NCI-H2081 treated with DMSO at 0.1 percent for 48 hours (cell line): ENCODE measurements at regions not wholly inside any gene's neighbourhood (a gene's known extent, or its start where the extent isn't known, plus 50 kb on each side); places are given as distances from the start of the nearest gene placed in this dataset.

Source experiments
- DNase-seq: peaks from one replicate; lab custom pipeline; 2025; lab: John Stamatoyannopoulos, UW

GRCh38 chr13:76210262-76210661, 574.1 kb downstream of the LMO7 start:
- no peak for DNase-seq

DNA sequence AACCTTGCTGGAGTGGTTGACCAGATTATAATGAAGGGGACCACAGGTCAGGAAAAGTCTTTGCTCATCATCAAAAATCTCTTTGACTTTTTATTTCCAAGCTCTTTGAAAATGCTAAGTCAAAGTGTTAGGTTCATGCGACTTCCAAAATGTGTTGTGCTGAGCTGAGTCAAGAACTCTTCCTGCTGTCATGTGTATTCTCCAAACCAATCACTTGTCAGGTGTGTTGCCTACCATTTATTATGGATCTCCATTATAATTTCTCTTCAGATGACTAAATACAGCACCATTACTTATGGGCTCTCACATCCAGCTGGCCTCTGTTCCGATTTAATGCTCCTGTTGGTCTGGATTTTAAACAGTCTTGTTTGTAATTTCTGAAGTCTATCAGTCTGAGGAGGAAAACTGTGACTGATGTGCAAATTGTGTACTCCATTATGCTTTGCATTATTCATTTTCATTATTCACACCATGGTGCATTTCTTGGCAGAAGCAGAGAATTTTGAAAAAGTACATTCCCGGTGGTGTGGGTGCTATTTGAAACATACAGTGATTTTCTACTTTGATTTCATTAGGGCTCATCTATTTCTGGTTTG, 562.5 kb downstream of the LMO7 start:
- no peak for DNase-seq

GRCh38 chr13:76189882-76190519, 553.9 kb downstream of the LMO7 start:
- DNase-seq: no peak

DNA sequence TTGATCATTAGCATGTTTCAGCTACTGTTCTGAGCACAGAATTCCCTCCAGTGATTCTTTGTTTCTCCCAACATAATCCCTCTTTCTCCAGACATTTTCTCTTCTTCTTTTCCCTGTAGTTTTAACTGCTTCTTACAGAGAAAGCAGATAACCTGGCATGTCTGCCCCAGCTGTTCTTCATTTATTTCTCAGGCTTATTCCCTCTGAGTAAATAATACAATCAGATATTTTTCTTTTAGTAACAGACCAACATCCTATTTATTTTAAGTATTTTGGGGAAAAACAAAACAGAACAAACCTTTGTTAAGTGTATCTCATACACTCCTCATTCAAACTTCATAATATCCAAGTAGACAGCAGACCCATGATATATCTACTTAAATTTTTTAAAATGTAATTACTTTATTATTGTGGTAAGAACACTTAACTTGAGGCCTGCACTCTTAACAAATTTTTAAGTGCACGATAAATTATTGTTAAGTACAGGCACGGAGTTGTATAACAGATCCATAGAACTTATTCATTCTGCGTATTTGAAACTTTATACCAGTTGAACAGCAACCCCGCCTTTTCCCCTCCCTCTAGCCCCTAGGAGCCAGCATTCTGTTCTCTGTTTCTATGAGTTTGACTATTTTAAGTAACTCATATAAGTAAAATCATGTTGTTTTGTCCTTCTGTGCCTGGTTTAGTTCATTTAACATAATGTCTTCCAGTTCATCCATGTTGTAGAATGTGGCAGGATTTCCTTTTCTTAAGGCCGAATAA, 540.0 kb downstream of the LMO7 start:
- no peak for DNase-seq

DNA sequence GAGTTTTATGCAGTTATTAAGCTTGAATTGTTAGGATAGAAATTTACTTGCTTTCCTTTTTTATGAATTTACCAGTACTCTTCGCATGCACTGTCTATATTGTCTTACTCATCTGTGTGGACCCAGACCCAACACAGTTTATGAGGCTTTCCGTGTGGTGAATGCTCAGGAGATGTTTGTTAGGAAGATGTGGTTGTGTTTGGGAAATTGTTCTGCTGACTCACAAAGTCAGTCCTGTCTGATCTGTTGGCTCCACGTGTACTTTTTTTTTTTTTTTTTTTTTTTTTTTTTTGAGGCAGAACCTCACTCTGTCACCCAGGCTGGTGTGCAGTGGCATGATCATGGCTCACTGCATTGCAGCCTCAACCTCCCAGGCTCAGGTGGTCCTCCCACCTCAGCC, 532.5 kb downstream of the LMO7 start:
- no peak for DNase-seq

DNA sequence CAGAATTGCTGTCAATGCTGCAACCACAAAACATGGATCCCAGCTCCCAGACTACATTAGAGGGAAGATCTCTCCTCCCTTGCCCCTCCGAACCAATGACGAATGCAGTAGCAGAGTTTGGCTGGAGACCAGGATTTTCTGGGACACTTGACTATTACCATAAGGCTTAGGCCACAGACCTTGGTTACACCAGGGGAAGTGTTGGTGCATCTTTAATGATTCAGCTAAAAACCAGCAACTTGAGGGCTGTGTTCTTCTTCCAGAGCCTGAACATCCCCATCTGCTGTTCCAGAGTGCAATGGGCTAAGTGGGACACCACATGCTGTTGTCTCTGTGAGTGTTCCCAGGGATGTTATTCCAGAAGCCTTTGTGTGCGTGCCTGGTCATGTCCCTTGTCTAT, 528.2 kb downstream of the LMO7 start:
- no peak for DNase-seq

- DNase-seq: no peak
Measured at GRCh38 chr13:76163761-76164160, 527.6 kb downstream of the LMO7 start.

- DNase-seq: no peak
Measured at GRCh38 chr13:76160961-76161925, 525.1 kb downstream of the LMO7 start.

GRCh38 chr13:76160506-76160905, 524.4 kb downstream of the LMO7 start:
- no peak for DNase-seq

GRCh38 chr13:76157926-76158325, 521.8 kb downstream of the LMO7 start:
- no peak for DNase-seq

GRCh38 chr13:76153239-76153638, 517.1 kb downstream of the LMO7 start:
- no peak for DNase-seq

GRCh38 chr13:76148926-76149325, 512.8 kb downstream of the LMO7 start:
- no peak for DNase-seq

DNA sequence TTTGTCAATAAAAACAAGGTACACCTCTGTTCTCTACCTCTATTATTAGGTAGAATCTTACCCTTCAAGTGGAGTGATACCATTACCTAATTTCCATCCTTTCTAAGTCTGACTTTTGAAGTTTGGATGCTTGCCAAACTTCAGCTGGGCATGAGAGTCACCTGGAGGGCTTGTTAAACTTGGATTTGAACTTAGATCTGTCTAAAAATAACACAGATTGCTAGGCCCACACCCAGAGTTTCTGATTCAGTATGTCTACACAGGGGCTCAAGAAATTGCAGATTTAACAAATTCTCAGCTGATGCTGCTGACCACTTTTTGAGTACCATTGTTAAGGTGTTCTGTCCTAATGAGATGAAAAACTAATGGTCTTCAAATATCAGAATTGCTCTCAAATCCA, 512.2 kb downstream of the LMO7 start:
- DNase-seq: no peak

DNA sequence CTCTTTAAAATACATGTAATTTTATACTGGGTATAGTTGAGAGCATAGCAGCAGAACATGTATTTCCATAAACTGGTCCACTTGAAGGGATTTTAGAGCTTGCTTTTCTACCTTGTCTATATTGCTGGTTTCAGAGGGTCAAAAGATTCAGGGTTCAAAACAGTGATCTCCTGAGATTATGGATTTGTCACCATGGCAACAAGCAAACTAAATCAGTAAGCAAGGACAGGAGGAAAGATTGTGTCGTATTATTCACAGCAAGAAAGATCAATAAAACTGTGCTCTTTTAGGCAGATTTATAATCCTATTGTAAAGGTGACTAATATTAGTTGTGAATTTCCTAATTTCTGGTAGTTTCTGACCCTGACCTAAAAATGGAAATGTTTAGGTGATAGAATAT, 496.4 kb downstream of the LMO7 start:
- DNase-seq: no peak

DNA sequence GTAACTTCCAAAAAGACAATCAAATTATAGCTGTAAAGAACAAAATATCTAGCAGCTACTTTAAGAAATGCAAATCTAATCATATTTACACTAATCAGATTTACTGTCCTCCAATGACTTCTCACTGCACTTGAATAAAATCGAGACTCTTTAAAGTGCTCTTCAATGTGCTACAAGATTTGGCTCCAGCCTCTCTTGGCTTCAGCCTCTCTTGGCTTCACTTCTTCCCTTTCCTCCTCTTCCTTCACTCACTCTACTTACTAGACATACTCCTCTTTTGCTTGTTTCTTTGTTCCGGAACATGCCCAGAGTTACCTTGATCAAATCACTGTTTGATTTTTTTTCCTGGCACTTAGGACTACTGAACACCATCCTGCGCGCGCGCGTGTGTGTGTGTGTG, 495.4 kb downstream of the LMO7 start:
- no peak for DNase-seq

GRCh38 chr13:76129305-76130000, 493.3 kb downstream of the LMO7 start:
- no peak for DNase-seq

GRCh38 chr13:76127922-76128321, 491.8 kb downstream of the LMO7 start:
- DNase-seq: no peak

- no peak for DNase-seq
Measured at GRCh38 chr13:76123548-76123947, 487.4 kb downstream of the LMO7 start.

GRCh38 chr13:76116751-76117360, 480.7 kb downstream of the LMO7 start:
- no peak for DNase-seq

DNA sequence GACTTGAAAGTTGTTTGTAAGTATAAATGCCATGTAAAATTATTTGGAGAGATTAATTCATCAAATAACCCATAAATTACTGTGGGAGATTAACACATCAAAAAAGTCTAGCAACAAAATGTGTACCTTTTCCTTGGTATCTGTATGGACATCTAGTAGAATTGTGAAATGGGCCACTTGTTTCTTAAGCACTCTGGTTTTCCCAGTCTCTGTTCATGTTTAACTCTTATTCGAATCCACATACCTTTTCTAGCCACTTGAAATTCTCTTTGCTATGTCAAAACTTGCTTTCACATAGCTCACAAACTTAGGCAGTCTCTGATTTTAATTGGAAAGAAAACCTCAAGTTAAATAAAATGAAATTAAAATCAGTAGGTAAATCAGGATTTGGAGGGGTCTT, 470.6 kb downstream of the LMO7 start:
- no peak for DNase-seq

- DNase-seq: no peak
Measured at GRCh38 chr13:76094645-76095044, 458.5 kb downstream of the LMO7 start.
